Adrenal gland (tissue), 5 donors: ENCODE measurements at regions not wholly inside any gene's neighbourhood (a gene's known extent, or its start where the extent isn't known, plus 50 kb on each side); places are given as distances from the start of the nearest gene placed in this dataset.

Experiments used
- CTCF ChIP-seq, 6 experiments: fragments of 450-650 bp in 4 of 6; fragments of 200-600 bp in 2 of 6; sonication (generic) in 1 of 6; IDR thresholded peaks; 1 replicate in 5 of 6; 2 replicates in 1 of 6; pipeline versions ENCODE4 v1.5.1 to v1.8.0; 2016 to 2021; ENCODE audit warnings: antibody characterized with exemption in 6 of 6, mild to moderate bottlenecking in 2 of 6, moderate library complexity in 1 of 6
- POLR2A ChIP-seq, 2 donors: fragments of 450-650 bp; IDR thresholded peaks; one replicate each; pipeline ENCODE4 v1.6.1; 2017; ENCODE audit warnings: antibody characterized with exemption in 2 of 2, mild to moderate bottlenecking in 2 of 2, moderate library complexity in 1 of 2
- donor health status: DM: no; HTN: no; CAD: no.

- TF ChIP-seq CTCF (IDR thresholded peaks at IDR 0.05) (no peak), POLR2A (IDR thresholded peaks at IDR 0.05) (no peak)
These were observed 82.1 kb downstream of the ZFP36L2 start for GRCh38 chr2:43144263-43144662.
